HG02870 (cell line): ENCODE measurements at regions not wholly inside any gene's neighbourhood (a gene's known extent, or its start where the extent isn't known, plus 50 kb on each side); places are given as distances from the start of the nearest gene placed in this dataset.

Source experiments
- ATAC-seq: cut with Tn5 transposase; IDR thresholded peaks from one replicate; pipeline ENCODE4 v1.9.1; 2021; ENCODE audit warnings: mild to moderate bottlenecking, moderate library complexity; ENCODE audit not compliant: unreplicated experiment

DNA sequence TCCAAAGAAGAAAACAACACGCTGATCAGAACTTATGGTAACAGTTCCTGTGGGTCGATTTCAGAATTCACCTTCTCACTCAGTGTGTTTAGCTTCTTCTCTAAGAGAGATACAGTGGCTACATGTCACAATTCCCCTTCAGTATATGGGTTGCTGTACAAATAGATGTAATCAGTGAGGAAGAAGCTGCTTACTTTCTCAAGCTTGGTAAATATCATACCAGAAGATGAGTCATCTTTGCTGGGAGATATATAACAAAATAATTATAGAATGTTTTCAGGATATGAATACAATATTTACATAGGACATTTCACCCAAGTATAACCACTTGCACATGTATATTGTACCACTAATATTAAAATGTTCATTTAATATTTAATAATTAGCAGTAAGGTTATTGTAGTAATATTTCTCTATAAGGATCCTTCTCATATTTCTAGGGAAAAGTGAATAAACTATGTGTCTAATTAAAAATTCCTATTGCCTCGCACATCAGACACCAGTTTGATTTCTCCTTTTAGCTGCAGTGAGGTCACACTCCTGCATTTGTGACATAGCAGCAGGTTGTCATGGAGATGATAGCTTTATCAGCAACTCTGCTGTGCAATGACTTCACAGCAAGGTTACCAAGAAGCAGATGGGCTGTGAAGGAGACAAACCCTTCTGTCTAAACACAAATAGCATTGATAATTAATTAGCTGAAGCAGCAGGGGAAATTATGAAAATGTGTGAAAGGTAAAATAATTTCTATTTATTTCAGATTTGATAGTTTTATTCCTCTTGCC lies 211.4 kb downstream of the TUSC7 start:
- no peak for ATAC-seq

DNA sequence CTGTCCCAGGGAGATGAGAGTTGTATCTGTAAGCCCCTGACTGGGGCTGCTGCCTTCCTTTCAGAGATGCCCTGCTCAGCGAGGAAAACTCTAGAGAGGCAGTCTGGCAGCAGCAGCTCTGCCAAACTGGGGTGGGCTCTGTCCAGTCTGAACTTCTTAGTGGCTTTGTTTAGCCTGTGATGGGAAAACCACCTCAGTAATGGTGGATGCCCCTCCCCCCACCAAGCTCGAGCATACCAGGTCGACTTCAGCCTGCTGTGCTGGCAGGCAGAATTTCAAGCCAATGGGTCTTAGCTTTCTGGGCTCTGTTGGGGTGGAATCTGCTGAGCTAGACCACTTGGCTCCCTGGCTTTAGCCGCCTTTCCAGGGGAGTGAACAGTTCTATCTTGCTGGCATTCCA lies 218.3 kb downstream of the TUSC7 start:
- no peak for ATAC-seq

DNA sequence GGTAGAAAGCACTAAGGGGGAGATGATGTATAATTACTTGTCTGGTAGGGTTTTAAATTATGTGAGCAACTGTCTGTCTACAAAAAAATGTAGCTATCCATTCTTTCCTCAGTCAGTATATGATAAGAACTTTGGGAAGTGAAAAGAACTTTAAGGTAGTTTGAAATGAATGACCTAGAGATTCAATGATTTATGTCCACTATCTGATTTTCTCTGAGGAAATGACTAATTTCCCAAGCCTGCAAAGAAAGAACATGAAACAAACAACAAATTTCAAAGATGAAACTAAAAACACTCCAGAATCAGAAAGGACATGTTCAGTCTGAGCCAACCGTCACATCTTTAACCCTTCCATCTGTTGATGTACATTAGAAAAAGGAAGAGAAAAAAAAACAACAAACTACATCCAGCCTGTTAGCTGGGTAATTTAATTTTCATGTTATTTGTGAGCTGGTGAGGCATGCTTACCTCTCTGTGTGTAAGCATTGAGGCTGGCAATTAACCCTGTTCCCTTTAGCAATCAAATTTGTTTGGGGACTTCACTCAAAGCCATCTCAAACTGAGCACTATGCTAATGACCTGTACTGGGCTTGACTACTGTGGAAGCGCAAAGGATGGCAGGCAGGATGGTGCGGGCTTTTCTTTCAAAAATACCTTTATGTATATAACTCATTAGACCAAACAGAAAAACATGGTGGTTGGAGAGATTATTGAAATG lies 220.1 kb downstream of the TUSC7 start:
- ATAC-seq: no peak

DNA sequence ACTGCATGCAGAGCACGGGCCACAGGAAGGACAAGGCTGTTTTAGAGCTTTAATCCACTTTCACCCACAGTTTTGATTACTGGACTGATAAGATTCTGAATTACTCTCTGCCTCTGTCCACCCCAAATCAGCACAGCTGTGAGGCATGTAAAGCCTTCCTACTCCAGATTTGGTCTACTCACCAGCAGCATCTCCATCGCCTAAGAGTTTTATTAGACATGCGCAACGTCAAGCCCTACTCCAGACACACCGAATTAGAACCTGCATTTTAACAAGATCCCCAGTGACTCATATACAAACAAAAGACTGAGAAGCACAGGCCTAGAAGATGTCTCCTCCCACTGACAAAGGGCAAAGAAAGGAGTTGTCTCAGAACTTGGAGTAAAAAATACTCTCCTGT lies 221.2 kb downstream of the TUSC7 start:
- no peak for ATAC-seq

DNA sequence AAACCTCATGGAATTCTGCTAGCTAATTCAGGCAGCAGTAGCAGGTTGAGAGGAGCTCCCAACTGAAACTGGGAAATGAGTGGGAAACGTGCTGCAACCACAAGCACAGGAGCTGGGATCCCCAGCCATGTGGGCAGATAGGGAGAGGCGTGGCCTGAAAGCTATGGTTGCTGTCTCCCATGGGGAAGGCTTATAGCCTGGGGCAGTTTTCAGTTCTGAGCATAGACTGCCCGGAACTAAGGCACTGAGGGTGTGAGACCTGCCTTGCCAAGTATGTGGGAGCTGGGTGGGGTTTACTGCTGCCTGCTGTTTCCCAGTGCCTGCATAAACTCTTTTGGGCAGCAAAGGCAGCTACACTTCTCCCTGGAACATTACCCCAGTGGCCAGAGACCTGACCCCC lies 229.5 kb downstream of the TUSC7 start:
- ATAC-seq: no peak

DNA sequence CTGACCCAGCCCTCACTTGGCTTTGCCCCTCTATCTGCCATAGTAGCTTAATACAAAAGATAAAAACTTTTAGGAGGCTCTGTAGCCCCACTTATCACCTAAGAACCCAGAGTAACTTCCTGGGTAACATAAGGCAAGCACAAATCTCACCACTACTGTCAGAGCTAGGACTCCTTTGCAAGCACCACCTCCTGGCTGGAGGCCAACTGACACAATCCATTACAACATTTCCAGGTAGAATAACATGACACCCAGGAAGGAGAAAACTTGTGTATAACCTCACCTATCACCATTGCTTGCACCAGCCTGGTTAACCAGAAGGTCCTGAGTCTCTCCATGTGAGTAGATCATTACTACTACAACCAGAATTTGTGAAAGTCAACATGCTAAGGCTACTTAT lies 230.0 kb downstream of the TUSC7 start:
- no peak for ATAC-seq

DNA sequence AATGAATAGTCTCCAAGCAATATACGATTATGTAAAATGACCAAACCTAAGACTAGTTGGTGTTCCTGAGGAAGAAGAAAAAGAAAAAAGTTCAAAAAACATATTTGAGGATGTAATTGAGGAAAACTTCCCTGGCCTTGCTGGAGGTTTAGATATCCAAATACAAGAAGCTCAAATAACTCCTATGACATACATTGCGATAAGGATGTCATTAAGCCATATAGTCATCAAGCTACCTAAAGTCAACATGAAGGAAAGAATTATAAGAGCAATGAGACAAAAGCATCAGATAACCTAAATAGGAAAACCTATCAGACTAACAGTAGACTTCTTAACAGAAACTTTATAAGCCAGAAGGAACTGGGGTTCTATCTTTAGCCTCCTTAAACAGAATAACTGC lies 231.1 kb downstream of the TUSC7 start:
- ATAC-seq: no peak

DNA sequence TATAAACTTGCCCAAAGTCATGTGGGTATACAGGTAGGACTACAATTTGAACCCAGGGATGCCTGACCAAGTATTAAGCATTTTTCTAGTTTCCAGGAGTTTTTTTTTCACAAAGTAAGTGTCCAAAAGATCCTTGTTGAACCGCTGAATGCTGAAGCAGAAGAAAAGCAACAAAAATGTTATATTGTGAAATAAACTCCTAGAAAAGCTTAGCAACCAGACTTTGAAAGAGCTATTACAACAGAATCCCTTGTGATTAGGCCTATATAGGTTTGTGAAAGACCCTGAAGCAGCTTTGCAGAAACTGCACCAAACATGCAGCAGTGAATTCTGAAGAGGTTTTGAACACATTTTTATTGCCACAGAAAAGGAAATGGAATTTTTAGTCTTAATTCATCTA lies 236.8 kb downstream of the TUSC7 start:
- no peak for ATAC-seq

DNA sequence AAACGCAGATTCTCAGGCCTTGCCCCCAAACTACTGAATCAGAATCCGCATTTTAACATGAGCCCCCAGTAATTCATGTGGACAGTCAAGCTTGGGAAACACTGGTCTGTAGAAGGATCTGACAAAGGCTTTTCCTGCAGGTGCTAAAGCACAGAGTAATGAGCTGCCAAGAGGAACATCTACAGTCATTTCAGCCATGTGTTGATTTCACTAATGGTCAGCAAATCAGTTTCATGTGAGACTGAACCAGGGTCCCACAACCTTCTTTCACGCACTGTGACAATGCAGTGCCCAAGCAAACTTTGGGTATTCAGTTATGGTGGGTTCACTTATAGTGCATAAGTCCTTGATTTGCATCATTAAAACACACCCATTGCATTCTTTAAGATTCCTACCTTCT lies 237.6 kb downstream of the TUSC7 start:
- peak; percentile 64 for ATAC-seq

DNA sequence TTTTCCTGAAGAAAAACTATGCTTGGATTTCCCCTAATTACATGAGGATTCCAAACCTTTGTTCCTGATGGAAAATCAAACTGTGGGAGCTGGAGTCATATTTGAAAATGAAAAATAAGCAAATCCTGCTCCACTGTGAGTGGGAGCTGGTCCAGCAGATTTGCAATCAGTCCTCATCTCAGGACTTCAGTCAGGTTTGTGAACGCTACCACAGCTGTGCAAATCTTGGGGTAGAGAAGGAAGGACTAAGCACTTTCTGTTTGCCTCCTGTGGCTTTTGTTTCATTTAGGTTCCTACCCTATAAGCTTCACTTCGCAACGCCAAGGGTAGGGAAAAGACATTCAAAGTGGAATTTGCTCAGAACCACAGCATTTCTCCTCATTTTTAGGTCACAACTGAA lies 238.2 kb downstream of the TUSC7 start:
- no peak for ATAC-seq

DNA sequence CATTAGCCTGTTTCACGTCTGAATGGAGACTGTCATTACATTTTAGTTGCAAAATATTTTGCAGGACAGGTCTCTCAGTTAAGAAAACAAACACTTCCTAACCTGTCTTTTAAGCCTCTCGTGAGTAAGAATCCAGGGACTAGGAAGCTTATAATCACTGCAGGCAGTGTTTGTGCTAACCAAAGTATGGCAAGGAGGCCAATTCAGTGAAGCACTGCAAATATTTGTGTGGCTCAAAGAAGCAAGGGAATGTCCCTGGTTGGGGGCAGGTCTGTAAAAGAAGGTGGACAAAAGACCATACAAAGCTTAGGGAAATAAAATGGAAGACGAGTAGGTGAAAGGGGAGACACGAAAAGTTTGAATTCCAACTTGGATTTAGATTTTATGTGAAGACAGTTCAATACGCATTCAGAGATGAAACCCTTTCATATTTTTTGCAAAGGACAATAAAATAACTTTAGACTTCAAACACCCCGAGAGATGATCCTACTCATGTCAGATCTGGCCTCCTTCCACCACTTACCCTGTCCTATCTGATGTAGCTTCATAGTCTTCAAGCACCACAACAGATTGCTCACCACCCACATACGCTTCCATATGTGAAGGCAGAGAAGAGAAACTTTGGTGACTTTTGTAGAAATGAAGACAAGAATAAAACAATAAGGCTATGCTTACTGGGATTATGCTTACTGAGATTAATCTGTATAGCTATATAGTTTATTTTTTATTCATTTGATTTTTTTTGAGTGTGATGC lies 240.9 kb downstream of the TUSC7 start:
- ATAC-seq: no peak

DNA sequence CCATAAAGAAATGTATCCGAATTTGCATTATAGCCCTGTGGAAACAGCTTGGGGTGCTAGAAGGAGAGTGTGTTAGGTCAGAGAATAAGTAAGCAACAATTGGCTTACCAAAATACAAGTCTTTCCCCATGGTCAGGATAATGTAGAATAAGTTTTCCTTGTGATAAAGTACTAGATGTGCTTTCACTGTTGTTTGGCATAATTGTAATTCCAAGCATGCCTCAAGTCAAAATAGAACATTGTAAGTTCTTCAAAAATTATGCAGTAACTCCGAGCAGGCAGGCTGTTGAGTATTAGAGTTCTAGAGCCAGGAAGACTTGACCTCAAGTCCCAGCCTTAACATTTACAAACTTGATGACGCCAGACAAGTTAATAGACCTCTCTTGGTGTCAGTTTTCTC lies 242.0 kb downstream of the TUSC7 start:
- no peak for ATAC-seq

DNA sequence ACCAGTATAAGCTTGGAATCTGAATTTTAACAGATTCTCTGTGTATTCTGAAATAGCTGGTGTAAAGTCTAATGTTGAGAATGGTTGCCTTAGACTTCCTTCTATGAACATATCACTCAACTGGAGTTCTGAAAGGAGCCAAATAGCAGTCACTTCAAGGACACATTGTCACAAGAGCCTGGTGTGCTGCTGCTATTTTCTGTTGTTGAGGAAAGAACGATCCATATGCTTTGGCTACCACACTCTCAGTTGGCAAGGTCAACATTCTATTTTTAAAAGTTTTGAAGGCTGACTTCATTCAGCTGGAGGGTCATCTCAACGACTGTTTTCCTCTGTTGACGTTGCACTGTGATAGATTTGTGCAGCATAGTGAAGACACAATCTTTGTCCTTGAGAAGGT lies 248.7 kb downstream of the TUSC7 start:
- ATAC-seq: no peak

DNA sequence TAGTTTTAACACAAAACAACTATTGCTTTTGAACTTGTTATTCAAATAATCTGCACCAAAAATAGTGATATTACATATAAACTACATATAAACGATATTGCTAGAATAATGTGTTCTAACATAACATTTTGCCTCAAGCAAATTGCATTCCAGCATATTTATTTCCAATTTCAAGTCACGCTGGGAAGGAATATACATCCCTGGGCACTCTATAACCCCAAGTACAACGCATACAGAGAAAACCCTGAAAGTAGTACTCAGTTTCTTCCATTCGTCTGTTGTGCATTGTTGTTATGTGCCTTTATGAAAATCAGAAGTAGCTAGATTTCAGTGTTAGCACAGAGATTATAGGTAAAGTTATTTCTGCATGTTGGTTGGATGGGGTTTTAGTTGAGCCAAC lies 251.5 kb downstream of the TUSC7 start:
- ATAC-seq: no peak

DNA sequence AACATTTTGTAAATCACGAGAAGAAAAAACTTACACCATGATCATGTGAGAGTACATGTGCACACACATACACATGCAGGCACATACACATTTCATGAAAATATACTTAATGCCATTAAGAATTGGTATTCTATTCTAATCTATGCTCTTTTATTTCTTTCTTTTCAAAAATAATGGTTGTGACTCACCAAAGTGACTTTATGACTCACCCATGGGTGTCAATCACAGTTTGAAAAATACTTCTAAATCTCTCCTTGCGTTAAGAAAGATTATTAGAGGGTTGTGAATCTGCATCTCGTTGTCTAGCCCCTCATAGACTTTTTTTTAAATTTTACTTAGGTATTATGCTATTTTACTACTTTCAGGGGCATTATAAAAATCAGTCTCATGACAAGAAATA lies 254.2 kb downstream of the TUSC7 start:
- no peak for ATAC-seq

DNA sequence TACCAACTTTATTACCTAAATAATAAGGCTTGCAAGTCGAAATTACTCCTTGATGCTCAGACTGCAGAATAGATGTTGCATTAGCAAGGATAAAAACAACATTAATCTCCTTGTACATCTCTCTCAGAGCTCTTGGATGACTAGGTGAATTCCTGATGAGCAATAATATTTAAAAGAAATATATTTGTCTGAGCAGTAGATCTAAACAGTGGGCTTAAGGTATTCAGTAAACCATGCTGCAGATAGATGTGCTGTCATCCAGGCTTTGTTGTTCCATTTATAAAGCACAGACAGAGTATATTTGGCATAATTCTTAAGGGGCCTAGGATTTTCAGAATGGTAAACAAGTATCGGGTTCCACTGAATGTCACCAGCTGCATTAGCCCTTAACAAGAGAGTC lies 257.1 kb downstream of the TUSC7 start:
- ATAC-seq: no peak

DNA sequence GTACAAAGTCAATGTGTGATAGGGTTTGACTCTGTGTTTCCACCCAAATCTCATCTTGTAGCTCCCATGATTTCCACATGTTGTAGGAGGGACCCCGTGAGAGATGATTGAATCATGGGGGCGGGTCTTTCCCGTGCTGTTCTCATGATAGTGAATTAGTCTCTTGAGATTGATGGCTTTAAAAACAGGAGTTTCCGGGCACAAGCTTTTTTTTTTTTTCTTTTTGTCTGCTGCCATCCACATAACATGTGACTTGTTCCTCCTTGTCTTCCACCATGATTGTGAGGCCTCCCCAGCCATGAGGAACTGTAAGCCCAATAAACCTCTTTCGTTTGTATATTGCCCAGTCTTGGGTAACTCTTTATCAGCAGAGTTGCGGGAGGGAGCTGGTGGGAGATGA lies 259.6 kb downstream of the TUSC7 start:
- no peak for ATAC-seq

DNA sequence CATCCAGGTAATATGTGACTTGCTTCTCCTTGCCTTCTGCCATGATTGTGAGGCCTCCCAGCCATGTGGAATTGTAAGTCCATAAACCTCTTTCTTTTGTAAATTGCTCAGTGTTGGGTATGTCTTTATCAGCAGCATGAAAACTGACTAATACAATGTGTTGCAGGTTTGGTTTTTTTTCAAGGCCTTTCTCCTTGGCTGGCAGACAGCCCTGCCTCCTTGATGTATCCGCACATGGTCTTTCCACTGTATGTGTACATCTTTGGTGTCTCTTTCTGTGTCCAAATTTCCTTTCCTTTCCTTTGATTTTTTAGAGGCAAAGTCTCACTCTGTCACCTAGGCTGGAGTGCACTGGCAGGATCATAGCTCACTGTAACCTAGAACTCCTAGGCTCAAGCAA lies 260.1 kb downstream of the TUSC7 start:
- ATAC-seq: no peak

DNA sequence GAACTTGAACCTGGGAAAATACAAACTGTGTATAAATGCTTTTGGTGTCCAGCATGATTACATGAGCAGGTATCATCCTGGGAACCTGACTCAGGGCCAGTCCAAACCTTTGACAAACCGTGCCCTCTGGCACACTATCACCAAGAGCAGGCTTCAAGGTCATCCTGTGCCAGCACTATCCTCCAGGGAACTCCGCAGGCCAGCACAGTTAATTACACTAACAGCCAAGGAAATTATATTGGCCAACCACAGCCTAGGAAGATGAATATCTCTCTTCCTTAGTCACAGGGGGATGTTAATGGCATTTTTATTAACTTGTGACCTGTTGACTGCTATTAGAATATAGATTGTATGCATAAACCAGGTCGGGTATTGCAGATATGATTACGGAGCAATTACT lies 262.0 kb downstream of the TUSC7 start:
- ATAC-seq: no peak

DNA sequence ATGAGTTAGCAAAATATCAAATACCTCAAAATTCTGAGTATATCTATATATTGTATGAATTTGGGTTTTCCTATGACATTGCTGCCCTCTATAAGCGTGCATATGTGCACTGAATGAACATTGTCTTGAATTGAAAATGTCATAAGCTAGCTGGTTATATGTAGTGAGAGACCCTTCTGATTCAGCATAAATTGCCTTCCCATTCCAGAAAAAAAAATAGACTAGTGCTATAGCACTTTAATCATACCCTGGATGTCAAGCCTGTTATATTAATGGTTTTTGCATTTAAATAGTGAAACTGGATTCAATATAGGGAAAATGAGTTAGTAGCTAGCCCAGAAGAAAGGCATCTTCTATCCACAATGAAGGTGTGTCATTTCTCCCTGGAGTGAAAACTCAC lies 265.1 kb downstream of the TUSC7 start:
- no peak for ATAC-seq

DNA sequence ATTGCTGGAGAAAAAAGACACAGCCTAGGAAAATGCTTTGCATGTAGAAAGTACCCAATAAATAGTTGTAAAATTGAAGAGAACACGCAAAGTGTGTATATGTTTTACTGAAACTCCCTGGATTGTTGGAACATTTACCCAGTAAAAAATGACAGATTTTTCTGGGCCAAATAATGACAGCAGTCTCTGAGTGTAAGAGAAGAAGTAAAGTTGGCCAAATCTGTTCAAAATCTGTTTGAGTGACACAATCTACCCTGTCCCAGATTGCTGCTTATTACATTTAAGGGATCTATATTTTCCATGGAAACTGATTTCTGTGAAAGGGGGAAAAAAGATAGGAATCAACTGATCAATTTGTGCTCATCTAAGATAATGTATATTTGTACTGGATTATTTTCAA lies 267.9 kb downstream of the TUSC7 start:
- ATAC-seq: no peak

DNA sequence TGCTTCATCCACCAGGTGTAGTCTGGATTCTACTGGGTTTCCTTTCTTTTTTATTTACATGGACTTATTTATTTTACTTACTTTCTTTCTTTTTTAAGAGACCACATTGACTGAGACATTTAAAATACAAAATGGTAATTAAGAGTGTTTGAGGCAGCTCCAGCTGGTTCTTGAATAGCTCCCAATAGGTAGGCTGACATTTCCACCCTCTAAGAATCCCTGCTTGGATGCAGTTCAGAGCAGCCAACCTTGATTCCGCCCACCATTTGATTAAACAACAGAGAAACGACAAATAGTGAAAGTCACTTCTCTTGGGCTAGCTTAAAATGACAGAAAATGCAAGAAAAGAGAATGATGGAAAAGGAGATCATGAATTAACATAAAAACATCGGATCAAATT lies 270.5 kb downstream of the TUSC7 start:
- ATAC-seq: no peak
